Right ventricle myocardium inferior (tissue), 1 donor: ENCODE measurements at regions not wholly inside any gene's neighbourhood (a gene's known extent, or its start where the extent isn't known, plus 50 kb on each side); places are given as distances from the start of the nearest gene placed in this dataset.
A peak's percentile ranks its signal among the peaks of the same experiment; 100 is the strongest.
"Not testable (repeated sequence)": the region's sequence is repeated elsewhere in the genome, so short reads cannot be mapped to it uniquely, and the experiment has no call there.

ENCODE experiments used
- ATAC-seq: fragments of 200-7000 bp; cut with Tn5 transposase; one replicate; pipeline ENCODE4 v1.9.1; 2020; ENCODE audit warnings: mild to moderate bottlenecking, moderate library complexity
- DNase-seq: peaks from one replicate; pipeline ENCODE4 v3.0.0; 2021; ENCODE audit errors: missing footprints
- intact Hi-C: fragments of 100-400 bp; cut with DNase I; formaldehyde crosslinking; loops from one replicate; pipeline ENCODE4 v1.11.0; 2022
- donor health status: DM: no; HTN: yes; CAD: no; lungs with severe emphysema.

- ATAC-seq (no peak), DNase-seq (no peak)
- intact Hi-C loops = no loop called here
These were observed 68.3 kb upstream of the ARL15 start for GRCh38 chr5:54378707-54379106.

- ATAC-seq, intact Hi-C loops, DNase-seq: not testable (repeated sequence)
These were observed 67.0 kb upstream of the ARL15 start for GRCh38 chr5:54377339-54377738.

- intact Hi-C loops = no loop called here
- DNase-seq = no peak
- no peak for ATAC-seq
These were observed 60.6 kb upstream of the ARL15 start for GRCh38 chr5:54370982-54371381.

- intact Hi-C loops = no loop called here
- DNase-seq (no peak), ATAC-seq (no peak)
These were observed 57.5 kb upstream of the ARL15 start for GRCh38 chr5:54367844-54368243.

GRCh38 chr5:54366707-54367106 lies 56.3 kb upstream of the ARL15 start:
- ATAC-seq = no peak
- DNase-seq = no peak
- intact Hi-C loops = no loop called here

- DNase-seq (no peak), ATAC-seq (no peak)
- intact Hi-C loops = no loop called here
These were observed 53.3 kb upstream of the ARL15 start for GRCh38 chr5:54363669-54364068.

GRCh38 chr5:54362992-54363625 lies 52.7 kb upstream of the ARL15 start:
- DNase-seq = no peak
- no peak for ATAC-seq
- intact Hi-C loops = no loop called here

GRCh38 chr5:54362434-54362833 lies 52.1 kb upstream of the ARL15 start:
- intact Hi-C loops = no loop called here
- ATAC-seq = no peak
- DNase-seq = no peak

- intact Hi-C loops = no loop called here
- ATAC-seq (peak; percentile 83), DNase-seq (peak; percentile 73)
These were observed 51.5 kb upstream of the ARL15 start for GRCh38 chr5:54361691-54362411.

GRCh38 chr5:54360925-54361662 lies 50.7 kb upstream of the ARL15 start:
- intact Hi-C loops = no loop called here
- ATAC-seq = no peak
- DNase-seq = no peak
